Immature natural killer cell (primary cell): ENCODE measurements at regions not wholly inside any gene's neighbourhood (a gene's known extent, or its start where the extent isn't known, plus 50 kb on each side); places are given as distances from the start of the nearest gene placed in this dataset.
"Not testable (repeated sequence)": the region's sequence is repeated elsewhere in the genome, so short reads cannot be mapped to it uniquely, and the experiment has no call there.

ENCODE experiments used
- DNase-seq, 3 donors: peaks; one replicate each; pipeline ENCODE4 v3.0.0; 2022; ENCODE audit warnings: mixed read lengths in 1 of 3
- H3K27ac Mint-ChIP-seq, 6 donors: one replicate each; pipeline ENCODE4 v1.8.0; 2020; ENCODE audit warnings: mixed read lengths in 6 of 6, mild to moderate bottlenecking in 5 of 6, inconsistent platforms in 4 of 6, moderate library complexity in 3 of 6
- H3K27me3 Mint-ChIP-seq, 3 donors: one replicate each; pipeline ENCODE4 v1.8.0; 2020 to 2021; ENCODE audit warnings: low read depth in 3 of 3, mild to moderate bottlenecking in 3 of 3, mixed read lengths in 3 of 3, moderate library complexity in 3 of 3, inconsistent platforms in 1 of 3
- H3K36me3 Mint-ChIP-seq, 3 donors: one replicate each; pipeline ENCODE4 v1.8.0; 2020; ENCODE audit warnings: mixed read lengths in 3 of 3, inconsistent platforms in 2 of 3, mild to moderate bottlenecking in 2 of 3
- H3K4me1 Mint-ChIP-seq, 2 donors: one replicate each; pipeline ENCODE4 v1.8.0; 2020; ENCODE audit warnings: inconsistent platforms in 2 of 2, mild to moderate bottlenecking in 2 of 2, mixed read lengths in 2 of 2, moderate library complexity in 1 of 2
- H3K4me3 Mint-ChIP-seq, 5 donors: one replicate each; pipeline ENCODE4 v1.8.0; 2020; ENCODE audit warnings: mild to moderate bottlenecking in 5 of 5, mixed read lengths in 5 of 5, inconsistent platforms in 3 of 5, moderate library complexity in 3 of 5
- H3K9me3 Mint-ChIP-seq, 6 donors: one replicate each; pipeline ENCODE4 v1.8.0; 2020; ENCODE audit warnings: mild to moderate bottlenecking in 6 of 6, mixed read lengths in 6 of 6, inconsistent platforms in 4 of 6, moderate library complexity in 3 of 6

DNA sequence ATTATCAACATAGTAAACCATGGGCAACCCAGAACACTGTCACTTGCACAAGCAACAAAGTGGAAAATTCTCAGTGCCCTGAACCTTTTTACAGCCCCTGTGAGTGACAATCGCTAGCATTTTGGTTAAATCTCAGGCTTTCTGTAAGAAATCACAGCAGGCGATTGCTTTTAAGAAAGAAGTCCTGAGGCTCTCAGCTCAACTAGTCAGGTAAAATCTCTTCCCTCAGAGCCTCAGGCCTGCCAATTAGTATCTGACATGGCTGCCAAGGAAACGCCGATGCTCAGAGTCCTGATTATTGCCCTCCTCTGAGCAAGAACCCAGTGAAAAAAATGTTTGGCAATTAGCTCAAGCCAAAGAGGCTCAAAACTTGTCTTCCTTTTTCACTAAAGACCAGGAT, 530.8 kb downstream of the DIPK2A start:
- DNase-seq: no peak
- Mint-ChIP-seq H3K27me3 (peaks cover 0 to 2% (median 0%) of the 10 kb centered on the region in 3 donors), H3K9me3 (peaks cover 0 to 5% (median 0%) of the 10 kb centered on the region in 6 donors), H3K27ac (no peak overlapping the region), H3K4me3 (no peak overlapping the region), H3K4me1 (no peaks in the 10 kb centered on the region), H3K36me3 (no peaks in the 10 kb centered on the region)

GRCh38 chr3:144506375-144506774, 534.8 kb downstream of the DIPK2A start:
- H3K27ac Mint-ChIP-seq, H3K27me3 Mint-ChIP-seq, H3K36me3 Mint-ChIP-seq, H3K4me3 Mint-ChIP-seq, DNase-seq, H3K4me1 Mint-ChIP-seq, H3K9me3 Mint-ChIP-seq: not testable (repeated sequence)

DNA sequence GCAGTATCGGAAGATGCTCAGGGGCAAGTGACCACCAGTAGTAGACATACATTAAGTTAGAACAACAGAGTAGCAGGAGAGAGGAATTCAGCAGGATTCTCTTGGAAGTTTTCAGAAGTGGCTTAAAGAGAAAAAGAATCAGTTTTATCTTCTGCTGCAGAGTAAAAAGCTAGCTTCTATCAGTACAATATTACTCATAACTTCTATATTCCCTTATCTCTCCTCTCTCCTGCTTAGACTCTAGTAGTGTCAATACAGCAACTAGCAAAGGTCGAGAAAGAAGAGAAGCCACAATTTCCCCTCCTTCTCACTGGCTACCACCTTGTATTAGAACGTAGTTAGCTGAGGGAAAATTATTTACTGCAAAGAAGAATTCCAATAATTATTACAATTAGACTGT, 539.7 kb downstream of the DIPK2A start:
- Mint-ChIP-seq H3K36me3 (no peaks in the 10 kb centered on the region), H3K27ac (no peak overlapping the region), H3K27me3 (no peaks in the 10 kb centered on the region), H3K4me3 (no peak overlapping the region), H3K4me1 (no peaks in the 10 kb centered on the region), H3K9me3 (peaks cover 0 to 6% (median under 1%) of the 10 kb centered on the region in 6 donors)
- no peak for DNase-seq

DNA sequence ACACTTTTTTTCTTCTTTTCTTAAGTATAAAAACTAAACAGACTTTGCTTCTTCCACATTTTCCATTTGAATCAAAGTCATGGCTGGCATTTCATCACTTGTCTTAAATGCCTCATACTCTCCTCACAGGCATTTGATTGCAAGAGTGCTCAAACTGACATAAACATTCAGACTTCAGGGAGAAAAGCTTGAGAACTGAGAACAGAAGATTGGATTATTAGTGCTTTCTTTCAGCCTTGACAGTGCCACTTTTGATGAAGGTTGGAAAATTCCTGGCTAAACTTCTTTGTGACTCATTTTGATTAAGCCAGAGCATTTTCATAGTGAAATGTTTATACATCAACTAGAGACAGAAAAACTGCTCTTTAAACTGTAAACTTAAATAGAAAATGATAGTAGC, 544.4 kb downstream of the DIPK2A start:
- no peak overlapping the region for H3K4me3 Mint-ChIP-seq
- H3K4me1 Mint-ChIP-seq: no peaks in the 10 kb centered on the region
- DNase-seq: no peak
- H3K27me3 Mint-ChIP-seq: peaks cover 0 to 1% (median 1%) of the 10 kb centered on the region in 3 donors
- H3K36me3 Mint-ChIP-seq: no peaks in the 10 kb centered on the region
- peaks cover 0 to 5% (median 3%) of the 10 kb centered on the region in 6 donors for H3K9me3 Mint-ChIP-seq
- no peak overlapping the region for H3K27ac Mint-ChIP-seq

- H3K9me3 Mint-ChIP-seq: peaks cover 0 to 5% (median 3%) of the 10 kb centered on the region in 6 donors
- H3K27me3 Mint-ChIP-seq: peaks cover 0 to 1% (median 1%) of the 10 kb centered on the region in 3 donors
- DNase-seq: no peak
- H3K27ac Mint-ChIP-seq: no peak overlapping the region
- no peaks in the 10 kb centered on the region for H3K4me1 Mint-ChIP-seq
- no peak overlapping the region for H3K4me3 Mint-ChIP-seq
- no peaks in the 10 kb centered on the region for H3K36me3 Mint-ChIP-seq
Measured at GRCh38 chr3:144516589-144516988, 545.0 kb downstream of the DIPK2A start.

DNA sequence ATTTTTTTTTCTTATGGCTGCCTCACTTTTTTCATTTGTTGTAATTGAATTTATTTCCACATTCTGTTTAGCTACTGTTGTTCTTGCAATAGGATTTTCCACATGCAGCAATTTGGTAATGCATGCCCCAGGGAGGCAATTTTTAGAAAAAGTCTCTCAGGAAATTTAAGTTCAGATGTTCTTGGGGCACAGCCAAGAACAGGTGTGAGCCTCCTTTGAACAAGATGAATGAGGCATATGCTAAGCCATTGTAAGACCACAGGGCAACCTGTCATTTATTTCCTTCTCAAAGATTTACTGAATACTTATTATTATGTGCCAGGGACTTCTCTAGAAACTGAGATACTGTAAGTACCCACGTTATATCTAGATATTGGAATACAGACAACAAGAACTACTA, 549.5 kb downstream of the DIPK2A start:
- Mint-ChIP-seq H3K4me3 (no peak overlapping the region), H3K4me1 (no peaks in the 10 kb centered on the region), H3K36me3 (no peaks in the 10 kb centered on the region), H3K27ac (no peak overlapping the region), H3K9me3 (peaks cover 0 to 4% (median 1%) of the 10 kb centered on the region in 6 donors), H3K27me3 (peaks cover 0 to 1% (median 1%) of the 10 kb centered on the region in 3 donors)
- DNase-seq: no peak

DNA sequence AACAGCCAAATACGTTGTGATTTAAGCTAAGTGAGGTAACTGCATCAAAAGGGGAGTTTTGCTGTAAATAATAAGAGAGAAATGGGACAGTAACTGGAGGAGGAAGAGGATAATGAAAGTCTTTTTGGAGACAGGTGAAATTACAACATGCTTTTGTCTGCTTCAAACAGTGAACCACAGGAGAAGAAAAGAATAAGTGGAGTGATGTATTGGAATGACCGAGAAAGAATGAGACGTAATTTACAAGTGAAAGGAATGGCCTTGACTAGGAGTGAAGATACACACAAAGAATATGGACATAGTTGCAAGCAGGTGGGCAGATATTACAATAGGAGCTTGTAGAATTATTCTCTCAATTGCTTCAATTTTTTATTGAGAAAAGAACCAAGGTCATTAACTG, 550.8 kb downstream of the DIPK2A start:
- Mint-ChIP-seq H3K27ac (no peak overlapping the region), H3K27me3 (peaks cover 0 to 1% (median 0%) of the 10 kb centered on the region in 3 donors), H3K4me3 (no peak overlapping the region), H3K9me3 (peaks cover 0 to 3% (median 0%) of the 10 kb centered on the region in 6 donors), H3K4me1 (no peaks in the 10 kb centered on the region), H3K36me3 (no peaks in the 10 kb centered on the region)
- no peak for DNase-seq

- H3K4me1 Mint-ChIP-seq: no peaks in the 10 kb centered on the region
- H3K4me3 Mint-ChIP-seq: no peak overlapping the region
- no peaks in the 10 kb centered on the region for H3K36me3 Mint-ChIP-seq
- peaks cover 0 to 2% (median 0%) of the 10 kb centered on the region in 6 donors for H3K9me3 Mint-ChIP-seq
- no peak for DNase-seq
- H3K27me3 Mint-ChIP-seq: peaks cover 0 to 1% (median 0%) of the 10 kb centered on the region in 3 donors
- no peak overlapping the region for H3K27ac Mint-ChIP-seq
Measured at GRCh38 chr3:144523396-144523795, 551.8 kb downstream of the DIPK2A start.

GRCh38 chr3:144524531-144524930, 552.9 kb downstream of the DIPK2A start:
- Mint-ChIP-seq H3K27me3 (peaks cover 0 to 1% (median 0%) of the 10 kb centered on the region in 3 donors), H3K27ac (no peak overlapping the region), H3K4me3 (no peak overlapping the region), H3K9me3 (peaks cover 0 to 2% (median 0%) of the 10 kb centered on the region in 6 donors), H3K36me3 (no peaks in the 10 kb centered on the region), H3K4me1 (no peaks in the 10 kb centered on the region)
- no peak for DNase-seq

- Mint-ChIP-seq H3K4me1 (no peaks in the 10 kb centered on the region), H3K36me3 (no peaks in the 10 kb centered on the region), H3K4me3 (no peak overlapping the region), H3K9me3 (peaks cover 0 to 9% (median 0%) of the 10 kb centered on the region in 6 donors), H3K27ac (no peak overlapping the region), H3K27me3 (no peaks in the 10 kb centered on the region)
- no peak for DNase-seq
Measured at GRCh38 chr3:144529566-144529965, 557.9 kb downstream of the DIPK2A start.

GRCh38 chr3:144544871-144545270, 573.2 kb downstream of the DIPK2A start:
- Mint-ChIP-seq H3K4me1 (no peaks in the 10 kb centered on the region), H3K27ac (no peak overlapping the region), H3K36me3 (no peaks in the 10 kb centered on the region), H3K4me3 (no peak overlapping the region), H3K9me3 (peaks cover 0 to 13% (median under 1%) of the 10 kb centered on the region in 6 donors), H3K27me3 (no peaks in the 10 kb centered on the region)
- no peak for DNase-seq

DNA sequence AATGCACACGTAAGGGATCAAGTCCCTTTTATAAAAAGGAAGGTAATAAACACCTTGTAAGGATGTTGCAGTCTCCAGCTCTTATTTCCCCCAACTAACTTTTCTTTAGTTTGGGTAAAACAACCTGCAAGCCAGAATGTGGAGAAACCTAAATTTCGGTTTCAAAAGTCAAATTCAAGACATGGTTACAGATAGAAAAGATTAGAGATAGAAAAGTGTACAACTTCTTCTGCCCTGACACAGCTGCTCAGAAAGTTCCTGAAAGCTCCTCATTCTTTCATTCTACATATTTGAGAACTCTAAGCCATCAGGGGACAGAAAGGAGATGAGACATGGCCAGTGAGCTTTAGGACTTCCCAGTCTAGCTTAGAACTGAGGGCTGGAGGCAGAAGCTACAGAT, 574.9 kb downstream of the DIPK2A start:
- Mint-ChIP-seq H3K27me3 (no peaks in the 10 kb centered on the region), H3K36me3 (no peaks in the 10 kb centered on the region), H3K4me1 (no peaks in the 10 kb centered on the region), H3K9me3 (peaks cover 0 to 6% (median under 1%) of the 10 kb centered on the region in 6 donors), H3K27ac (no peak overlapping the region), H3K4me3 (no peak overlapping the region)
- DNase-seq: no peak

- no peaks in the 10 kb centered on the region for H3K4me1 Mint-ChIP-seq
- H3K27me3 Mint-ChIP-seq: no peaks in the 10 kb centered on the region
- peaks cover 0 to 6% (median under 1%) of the 10 kb centered on the region in 6 donors for H3K9me3 Mint-ChIP-seq
- no peak overlapping the region for H3K27ac Mint-ChIP-seq
- no peak for DNase-seq
- no peak overlapping the region for H3K4me3 Mint-ChIP-seq
- H3K36me3 Mint-ChIP-seq: no peaks in the 10 kb centered on the region
Measured at GRCh38 chr3:144548346-144548745, 576.7 kb downstream of the DIPK2A start.

- Mint-ChIP-seq H3K36me3 (no peaks in the 10 kb centered on the region), H3K27ac (no peak overlapping the region), H3K4me1 (no peaks in the 10 kb centered on the region), H3K4me3 (no peak overlapping the region), H3K27me3 (no peaks in the 10 kb centered on the region), H3K9me3 (peaks cover 0 to 6% (median 0%) of the 10 kb centered on the region in 6 donors)
- no peak for DNase-seq
Measured at GRCh38 chr3:144549166-144549565, 577.5 kb downstream of the DIPK2A start.

DNA sequence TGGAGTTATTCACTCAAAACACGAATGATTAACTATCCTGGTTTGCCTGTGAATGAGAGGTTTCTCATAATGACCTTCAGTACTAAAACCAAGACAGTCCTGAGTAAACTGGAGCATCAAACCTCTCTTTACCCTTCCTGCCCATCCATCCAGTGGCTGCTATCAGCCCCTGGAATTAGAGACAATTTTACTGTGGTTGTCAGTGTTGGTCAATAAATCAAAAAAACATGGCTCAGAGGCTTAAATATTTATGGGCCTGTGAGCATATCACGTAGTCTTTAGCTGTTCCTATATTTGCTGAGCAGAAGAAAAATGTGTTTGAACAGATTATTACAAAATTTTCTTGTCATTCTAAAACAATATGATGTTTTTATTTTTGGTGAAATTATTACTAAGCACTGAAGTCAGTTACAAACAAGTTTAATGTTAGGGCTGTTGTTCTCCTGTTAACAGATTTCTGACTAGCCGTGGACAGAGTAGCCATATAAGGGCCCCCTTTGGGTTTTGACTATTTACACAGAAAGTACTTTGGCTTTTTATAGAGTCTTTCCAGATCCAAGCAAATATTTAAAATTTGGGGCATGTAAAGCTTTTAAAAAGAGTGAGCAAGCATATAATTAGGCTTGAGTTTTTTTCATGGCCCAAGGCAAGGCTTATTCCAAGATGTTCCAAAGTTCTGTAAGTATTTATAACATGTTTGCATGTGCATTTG, 580.9 kb downstream of the DIPK2A start:
- Mint-ChIP-seq H3K4me3 (no peak overlapping the region), H3K27me3 (peaks cover 0 to 2% (median 0%) of the 10 kb centered on the region in 3 donors), H3K36me3 (no peaks in the 10 kb centered on the region), H3K4me1 (no peaks in the 10 kb centered on the region), H3K27ac (no peak overlapping the region), H3K9me3 (peaks cover 0 to 6% (median 1%) of the 10 kb centered on the region in 6 donors)
- DNase-seq: no peak
